ENCODE measurements at regions not wholly inside any gene's neighbourhood (a gene's known extent, or its start where the extent isn't known, plus 50 kb on each side); places are given as distances from the start of the nearest gene placed in this dataset.

DNA sequence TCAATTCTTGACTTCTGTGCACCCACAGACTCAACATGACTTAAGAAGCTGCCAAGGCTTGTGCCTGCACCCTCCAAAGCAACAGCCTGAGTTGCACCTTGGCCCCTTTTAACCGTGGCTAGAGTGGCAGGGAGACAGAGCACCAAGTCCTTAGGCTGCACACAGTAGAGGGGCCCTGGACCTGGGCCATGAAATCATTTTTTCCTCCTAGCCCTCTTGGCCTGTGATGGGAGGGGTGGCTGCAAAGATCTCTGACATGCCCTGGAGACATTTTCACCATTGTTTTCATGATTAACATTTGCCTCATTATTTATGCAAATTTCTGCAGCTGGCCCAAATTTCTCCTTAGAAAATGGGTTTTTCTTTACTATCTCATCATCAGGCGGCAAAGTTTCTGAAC, 836.8 kb downstream of the ZPLD1 start:
- no peaks in the 10 kb centered on the region for H3K4me1 ChIP-seq (replicated peaks in 1 of 4; ENCODE audit: control insufficient read depth in 3 of 4, insufficient read depth in 4 of 4, low read length in 3 of 4)
- no peak for FAIRE-seq
- 87% methylated on average over 2 of the region's 2 CpGs; no CpG with 5 or more reads in 1 of the 2 experiments for WGBS, 2 experiments (ENCODE audit: extremely low coverage in 1 of 2, insufficient coverage in 1 of 2, insufficient read length in 1 of 2, insufficient replicate concordance in 2 of 2, low coverage in 1 of 2, low lambda C conversion rate in 2 of 2, missing lambda C conversion rate in 1 of 2)
- TF ChIP-seq SP2 (IDR thresholded peaks at IDR 0.05; ENCODE audit: low read length) = no peak
- TF ChIP-seq, protein P1, sequence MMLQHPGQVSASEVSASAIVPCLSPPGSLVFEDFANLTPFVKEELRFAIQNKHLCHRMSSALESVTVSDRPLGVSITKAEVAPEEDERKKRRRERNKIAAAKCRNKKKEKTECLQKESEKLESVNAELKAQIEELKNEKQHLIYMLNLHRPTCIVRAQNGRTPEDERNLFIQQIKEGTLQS (IDR thresholded peaks at IDR 0.05; ENCODE audit: insufficient read depth, low read depth, low read length) = no peak

More for the DNA sequence above, 836.8 kb downstream of the ZPLD1 start:
- ChIA-PET CTCF (ENCODE audit: partially characterized antibody) (no interaction called here), POLR2A (ENCODE audit: partially characterized antibody) (no interaction called here)
- no peak overlapping the region for H4K5ac ChIP-seq (ENCODE audit: insufficient read length, low read depth, low read length)
- no peak overlapping the region for H3K56ac ChIP-seq (replicated peaks; ENCODE audit: insufficient read length, low read depth, low read length)
- H3K9ac ChIP-seq (replicated peaks in 1 of 4; ENCODE audit: extremely low read depth in 1 of 4, low read depth in 3 of 4, low read length in 3 of 4) = no peak overlapping the region
- H2BK5ac ChIP-seq (ENCODE audit: low read depth, low read length) = no peak overlapping the region
- H2AFZ ChIP-seq (ENCODE audit: low read length) = no peak overlapping the region
- no peak overlapping the region for H2BK120ac ChIP-seq (replicated peaks; ENCODE audit: low read depth, low read length)
- H3K23ac ChIP-seq (ENCODE audit: insufficient read length) = no peak overlapping the region
- H3K9me3 ChIP-seq (ENCODE audit: insufficient read depth in 2 of 2, low read depth in 1 of 2, low read length in 1 of 2) = peaks cover 14 to 15% of the 10 kb centered on the region in 2 experiments; a peak in 3 of 4 replicates
- no peak overlapping the region for H2BK20ac ChIP-seq (ENCODE audit: low read length)
- H3K23me2 ChIP-seq (ENCODE audit: low read depth, low read length) = no peaks in the 10 kb centered on the region
- DNase-seq (ENCODE audit: low read depth in 1 of 2, low spot score in 2 of 2) = no peak
- H3K36me3 ChIP-seq (ENCODE audit: control insufficient read depth in 2 of 4, insufficient read depth in 4 of 4, low read length in 3 of 4) = no peaks in the 10 kb centered on the region
- no peak overlapping the region for H4K8ac ChIP-seq (ENCODE audit: extremely low read depth, insufficient read depth, low read length)
- H3K27me3 ChIP-seq (replicated peaks in 1 of 4; ENCODE audit: control insufficient read depth in 3 of 4, extremely low read depth in 1 of 4, insufficient read depth in 3 of 4, low read length in 3 of 4) = no peaks in the 10 kb centered on the region
- H3K4me2 ChIP-seq (ENCODE audit: insufficient read depth in 1 of 2, low read depth in 2 of 2, low read length in 2 of 2) = no peak overlapping the region
- H4K20me1 ChIP-seq (replicated peaks in 1 of 2; ENCODE audit: control insufficient read depth in 1 of 2, insufficient read depth in 2 of 2, low read length in 2 of 2) = no peaks in the 10 kb centered on the region
- H2BK15ac ChIP-seq (ENCODE audit: low read length) = no peak overlapping the region
- no peak overlapping the region for H2BK12ac ChIP-seq (ENCODE audit: low read depth, low read length)
- no peak overlapping the region for H3K27ac ChIP-seq (ENCODE audit: low read depth, low read length)
- no peak overlapping the region for H3K4ac ChIP-seq (replicated peaks; ENCODE audit: insufficient read length, low read depth, low read length)
- no peak overlapping the region for H3K14ac ChIP-seq (ENCODE audit: insufficient read length)
- no peak overlapping the region for H4K91ac ChIP-seq (replicated peaks; ENCODE audit: insufficient read length, low read length)
- no peak overlapping the region for H3K4me3 ChIP-seq (ENCODE audit: extremely low read depth in 1 of 4, insufficient read depth in 2 of 4, low read depth in 3 of 4, low read length in 4 of 4)
- H2AK5ac ChIP-seq (ENCODE audit: low read depth, low read length) = no peak overlapping the region
- no peaks in the 10 kb centered on the region for H3K79me2 ChIP-seq (ENCODE audit: control insufficient read depth in 1 of 2, insufficient read depth in 2 of 2, low read length in 2 of 2)
- no peaks in the 10 kb centered on the region for H3K79me1 ChIP-seq (ENCODE audit: low read depth, low read length)
- no peak overlapping the region for H3K18ac ChIP-seq (ENCODE audit: extremely low read depth, low read length)
